GM13976 (cell line): ENCODE measurements at regions not wholly inside any gene's neighbourhood (a gene's known extent, or its start where the extent isn't known, plus 50 kb on each side); places are given as distances from the start of the nearest gene placed in this dataset.
A peak's percentile ranks its signal among the peaks of the same experiment; 100 is the strongest.

Experiments used
- DNase-seq: peaks from one replicate; pipeline ENCODE4 v3.0.0; 2012; ENCODE audit warnings: low spot score
- in situ Hi-C: fragments of 300-500 bp; cut with MboI; formaldehyde crosslinking; loops from one replicate; pipeline ENCODE4 v1.12.0; 2022; ENCODE audit warnings: low sequenced_read_pairs, mixed read lengths, inconsistent platforms; ENCODE audit not compliant: unreplicated experiment
- TF ChIP-seq, protein P1 (sequence below): IDR thresholded peaks from 2 replicates; pipeline ENCODE4 v1.5.1; 2012; ENCODE audit warnings: borderline replicate concordance, mild to moderate bottlenecking; ENCODE audit not compliant: insufficient read depth; ENCODE audit errors: extremely low read depth, missing control alignments, control extremely low read depth

DNA sequence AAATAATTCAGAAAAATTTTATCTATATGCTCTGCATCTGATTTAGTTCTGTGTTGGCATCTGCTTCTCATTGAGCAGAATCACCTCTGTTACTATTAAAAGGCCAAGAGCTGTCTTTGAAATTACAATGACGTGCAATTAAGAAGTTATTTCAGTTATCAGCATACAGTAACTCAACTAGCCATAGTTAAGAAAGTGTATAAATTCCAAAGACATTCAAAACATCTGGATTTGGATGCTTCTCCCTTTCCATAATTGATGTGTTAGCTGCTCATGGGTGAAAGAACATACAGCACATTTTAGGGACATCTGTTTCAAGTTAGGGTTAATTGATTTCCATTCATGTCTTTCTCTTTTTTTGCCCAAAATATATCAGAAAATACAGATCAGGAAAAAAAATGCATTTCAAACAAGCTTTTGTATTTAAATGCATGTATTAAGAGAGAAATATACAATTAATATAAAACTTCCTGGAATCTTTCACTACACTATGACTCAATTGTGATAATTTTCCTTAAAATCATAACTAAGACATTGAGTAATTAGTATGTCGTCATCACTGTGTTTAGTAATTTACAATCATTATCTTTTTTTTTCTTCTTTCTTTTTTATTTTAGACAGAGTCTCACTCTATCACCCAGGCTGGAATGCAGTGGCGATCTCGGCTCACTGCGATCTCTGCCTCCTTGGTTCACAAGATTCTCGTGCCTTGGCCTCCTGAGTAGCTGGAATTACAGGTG lies 82.7 kb upstream of the MBNL1 start:
- in situ Hi-C loops: loop anchor here (10.0 kb wide), 1 partner anchor 259 kb away; no protein-coding TSS in a partner anchor
- TF ChIP-seq, protein P1, sequence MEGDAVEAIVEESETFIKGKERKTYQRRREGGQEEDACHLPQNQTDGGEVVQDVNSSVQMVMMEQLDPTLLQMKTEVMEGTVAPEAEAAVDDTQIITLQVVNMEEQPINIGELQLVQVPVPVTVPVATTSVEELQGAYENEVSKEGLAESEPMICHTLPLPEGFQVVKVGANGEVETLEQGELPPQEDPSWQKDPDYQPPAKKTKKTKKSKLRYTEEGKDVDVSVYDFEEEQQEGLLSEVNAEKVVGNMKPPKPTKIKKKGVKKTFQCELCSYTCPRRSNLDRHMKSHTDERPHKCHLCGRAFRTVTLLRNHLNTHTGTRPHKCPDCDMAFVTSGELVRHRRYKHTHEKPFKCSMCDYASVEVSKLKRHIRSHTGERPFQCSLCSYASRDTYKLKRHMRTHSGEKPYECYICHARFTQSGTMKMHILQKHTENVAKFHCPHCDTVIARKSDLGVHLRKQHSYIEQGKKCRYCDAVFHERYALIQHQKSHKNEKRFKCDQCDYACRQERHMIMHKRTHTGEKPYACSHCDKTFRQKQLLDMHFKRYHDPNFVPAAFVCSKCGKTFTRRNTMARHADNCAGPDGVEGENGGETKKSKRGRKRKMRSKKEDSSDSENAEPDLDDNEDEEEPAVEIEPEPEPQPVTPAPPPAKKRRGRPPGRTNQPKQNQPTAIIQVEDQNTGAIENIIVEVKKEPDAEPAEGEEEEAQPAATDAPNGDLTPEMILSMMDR: no peak
- no peak for DNase-seq

GRCh38 chr3:152190636-152191183 lies 78.0 kb upstream of the MBNL1 start:
- DNase-seq: no peak
- TF ChIP-seq, protein P1: no peak
- in situ Hi-C loops: no loop called here

GRCh38 chr3:152192050-152192449 lies 76.7 kb upstream of the MBNL1 start:
- DNase-seq: no peak
- in situ Hi-C loops: no loop called here
- TF ChIP-seq, protein P1: no peak

DNA sequence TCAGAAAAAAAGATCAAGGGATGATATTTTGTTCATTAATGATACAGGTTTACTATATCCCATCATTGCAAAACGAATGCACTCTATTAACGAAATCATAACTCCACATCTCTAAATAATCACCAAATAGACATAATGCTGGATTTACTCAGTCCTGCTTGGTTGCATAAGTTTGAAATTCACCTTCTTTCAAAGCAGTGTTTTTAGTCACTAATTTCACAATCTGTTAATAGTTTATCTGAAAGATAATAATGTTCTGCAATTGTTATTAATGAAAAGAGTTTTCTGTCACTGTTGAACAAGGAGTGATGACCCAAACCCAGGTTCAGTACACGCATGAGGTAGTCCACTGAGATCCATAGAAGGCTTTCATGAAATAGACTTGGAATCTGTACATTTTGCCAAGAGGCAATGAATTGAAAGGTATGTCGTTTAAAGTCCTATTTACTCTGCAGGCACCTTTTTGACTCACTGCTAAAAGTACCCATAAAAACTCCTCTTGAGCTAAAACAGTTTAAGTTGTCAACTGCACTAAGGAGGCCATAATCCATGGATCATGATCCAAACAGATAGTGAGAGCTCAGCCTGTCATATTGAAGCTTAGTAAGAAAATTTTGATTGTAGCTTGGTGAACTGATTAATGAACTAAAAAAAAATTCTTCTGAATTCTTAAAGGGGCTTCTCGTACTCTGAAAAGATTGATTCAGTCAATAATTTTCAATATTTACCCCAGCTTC lies 75.6 kb upstream of the MBNL1 start:
- TF ChIP-seq, protein P1: no peak
- in situ Hi-C loops: no loop called here
- no peak for DNase-seq

DNA sequence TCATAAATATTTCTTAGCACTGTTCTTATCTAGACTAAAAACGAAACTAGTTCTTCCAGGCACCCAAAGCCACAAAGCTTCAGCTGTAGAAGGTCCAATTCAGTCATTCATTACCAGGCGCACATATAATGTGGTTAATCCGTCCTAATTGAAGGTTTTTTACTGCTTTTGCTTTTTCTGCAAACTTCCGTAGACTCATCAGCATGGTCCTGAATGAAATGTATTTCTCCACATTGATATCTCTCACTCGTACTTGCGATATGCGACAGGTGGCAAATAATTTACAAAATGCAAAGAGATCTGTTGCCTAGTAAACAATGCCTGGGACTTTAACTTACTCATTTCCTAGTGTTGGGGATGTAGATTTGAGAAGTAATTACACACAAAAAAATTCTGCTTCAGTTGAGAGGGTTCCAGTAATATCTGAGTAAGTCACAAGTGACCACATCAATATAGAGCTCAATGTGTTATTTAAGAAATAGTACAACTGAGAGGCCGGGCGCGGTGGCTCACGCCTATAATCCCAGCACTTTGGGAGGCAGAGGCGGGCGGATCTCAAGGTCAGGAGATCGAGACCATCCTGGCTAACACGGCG lies 75.0 kb upstream of the MBNL1 start:
- in situ Hi-C loops: no loop called here
- TF ChIP-seq, protein P1: no peak
- peak; percentile 31 for DNase-seq

GRCh38 chr3:152195206-152195605 lies 73.5 kb upstream of the MBNL1 start:
- in situ Hi-C loops: no loop called here
- DNase-seq: no peak
- TF ChIP-seq, protein P1: no peak
